PC-9 (cell line): ENCODE measurements at regions not wholly inside any gene's neighbourhood (a gene's known extent, or its start where the extent isn't known, plus 50 kb on each side); places are given as distances from the start of the nearest gene placed in this dataset.

Experiments used
- CTCF ChIP-seq: fragments of 200-600 bp; sonication (generic); conservative IDR thresholded peaks from 2 replicates; pipeline ENCODE4 v1.6.1; 2017; ENCODE audit warnings: mixed run types, antibody characterized with exemption, mild to moderate bottlenecking, moderate library complexity
- EZH2 ChIP-seq: fragments of 200-600 bp; sonication (generic); IDR thresholded peaks from 2 replicates; pipeline ENCODE4 v1.8.0; 2017; ENCODE audit warnings: antibody characterized with exemption, low read depth

- TF ChIP-seq CTCF (no peak), EZH2 (no peak)
Measured at GRCh38 chr12:24072302-24072701, 122.8 kb upstream of the SOX5 start.
